Islet of Langerhans (tissue), 1 donor: ENCODE measurements at regions not wholly inside any gene's neighbourhood (a gene's known extent, or its start where the extent isn't known, plus 50 kb on each side); places are given as distances from the start of the nearest gene placed in this dataset.
"Not testable (repeated sequence)": the region's sequence is repeated elsewhere in the genome, so short reads cannot be mapped to it uniquely, and the experiment has no call there.

Experiments
- FAIRE-seq: peaks from one replicate; lab custom pipeline; 2011; peaks lifted over from hg19 to GRCh38; lab: Jason Lieb, UNC

- no peak for FAIRE-seq
Measured at GRCh38 chr5:117405197-117405596, 830.6 kb upstream of the SEMA6A start.

- no peak for FAIRE-seq
Measured at GRCh38 chr5:117394506-117395157, 820.0 kb upstream of the SEMA6A start.

GRCh38 chr5:117393125-117393524 lies 818.5 kb upstream of the SEMA6A start:
- FAIRE-seq: no peak

- FAIRE-seq: no peak
Measured at GRCh38 chr5:117380316-117380715, 805.7 kb upstream of the SEMA6A start.

GRCh38 chr5:117379521-117379920 lies 804.9 kb upstream of the SEMA6A start:
- no peak for FAIRE-seq

GRCh38 chr5:117376748-117377147 lies 802.1 kb upstream of the SEMA6A start:
- no peak for FAIRE-seq

GRCh38 chr5:117359895-117360294 lies 785.3 kb upstream of the SEMA6A start:
- FAIRE-seq: no peak

GRCh38 chr5:117357886-117358285 lies 783.3 kb upstream of the SEMA6A start:
- FAIRE-seq: no peak

- FAIRE-seq: no peak
Measured at GRCh38 chr5:117347280-117347679, 772.7 kb upstream of the SEMA6A start.

- not testable (repeated sequence) for FAIRE-seq
Measured at GRCh38 chr5:117343726-117344125, 769.1 kb upstream of the SEMA6A start.

- FAIRE-seq: no peak
Measured at GRCh38 chr5:117337064-117337749, 762.6 kb upstream of the SEMA6A start.

- FAIRE-seq: no peak
Measured at GRCh38 chr5:117336208-117336607, 761.6 kb upstream of the SEMA6A start.

GRCh38 chr5:117333011-117333410 lies 758.4 kb upstream of the SEMA6A start:
- FAIRE-seq: no peak

- FAIRE-seq: no peak
Measured at GRCh38 chr5:117332341-117332740, 757.7 kb upstream of the SEMA6A start.

- FAIRE-seq: no peak
Measured at GRCh38 chr5:117327511-117327910, 752.9 kb upstream of the SEMA6A start.

- no peak for FAIRE-seq
Measured at GRCh38 chr5:117326997-117327396, 752.4 kb upstream of the SEMA6A start.

- FAIRE-seq: no peak
Measured at GRCh38 chr5:117318528-117318927, 743.9 kb upstream of the SEMA6A start.

- FAIRE-seq: no peak
Measured at GRCh38 chr5:117315170-117315569, 740.5 kb upstream of the SEMA6A start.

GRCh38 chr5:117304512-117305107 lies 730.0 kb upstream of the SEMA6A start:
- not testable (repeated sequence) for FAIRE-seq

- FAIRE-seq: no peak
Measured at GRCh38 chr5:117302949-117303348, 728.3 kb upstream of the SEMA6A start.

GRCh38 chr5:117302473-117302872 lies 727.9 kb upstream of the SEMA6A start:
- no peak for FAIRE-seq

- FAIRE-seq: no peak
Measured at GRCh38 chr5:117299936-117300328, 725.3 kb upstream of the SEMA6A start.

GRCh38 chr5:117299224-117299935 lies 724.8 kb upstream of the SEMA6A start:
- no peak for FAIRE-seq
